Panc1 (cell line): ENCODE measurements at regions not wholly inside any gene's neighbourhood (a gene's known extent, or its start where the extent isn't known, plus 50 kb on each side); places are given as distances from the start of the nearest gene placed in this dataset.

Source experiments
- ATAC-seq: fragments of 200-7000 bp; cut with Tn5 transposase; 2 replicates; pipeline ENCODE4 v1.9.1; 2020; ENCODE audit warnings: mild to moderate bottlenecking, moderate library complexity
- BruUV-seq: library from RNA; stranded (reverse); fragments of 400-500 nt; replicated peaks from 2 replicates; lab custom pipeline; 2021; lab: Mats Ljungman, UMichigan
- CTCF ChIA-PET: fragments of 300-600 bp; sonication (Branson Sonifier 250); formaldehyde crosslinking; loops from one replicate; lab custom pipeline; 2022; ENCODE audit warnings: antibody characterized with exemption; lab: Charles Lee
- POLR2A ChIA-PET: fragments of 300-600 bp; sonication (Branson Sonifier 250); formaldehyde crosslinking; loops from one replicate; lab custom pipeline; 2022; ENCODE audit warnings: antibody characterized with exemption; lab: Charles Lee
- DNase-seq: peaks from one replicate; pipeline ENCODE4 v3.0.0-alpha.2; 2010; ENCODE audit warnings: low read depth, low spot score
- H3K27ac ChIP-seq: 2 replicates; pipeline ENCODE4 v1.5.1; 2011; ENCODE audit warnings: mild to moderate bottlenecking, low read length, inconsistent platforms
- H3K27me3 ChIP-seq: fragments of 200-500 bp; sonication (Bioruptor generic); 2 replicates; pipeline ENCODE4 v1.6.0; 2014; ENCODE audit warnings: low read length, inconsistent platforms; ENCODE audit not compliant: control insufficient read depth, insufficient read depth
- H3K36me3 ChIP-seq: fragments of 200-500 bp; sonication (Bioruptor generic); 2 replicates; pipeline ENCODE4 v1.5.1; 2014; ENCODE audit warnings: inconsistent platforms, mild to moderate bottlenecking, low read length, moderate library complexity; ENCODE audit not compliant: control insufficient read depth, insufficient read depth
- H3K4me1 ChIP-seq: 2 replicates; pipeline ENCODE4 v1.5.1; 2011; ENCODE audit warnings: inconsistent platforms, mild to moderate bottlenecking, low read length, moderate library complexity; ENCODE audit not compliant: control insufficient read depth, insufficient read depth
- H3K4me3 ChIP-seq, 2 experiments: 2 replicates each; pipeline ENCODE4 v1.5.1; 2011 to 2012; ENCODE audit warnings: low read depth in 2 of 2, low read length in 2 of 2, mild to moderate bottlenecking in 2 of 2, inconsistent platforms in 1 of 2, moderate library complexity in 1 of 2
- H3K9me3 ChIP-seq: fragments of 200-500 bp; sonication (Bioruptor generic); 2 replicates; pipeline ENCODE4 v1.5.1; 2014; ENCODE audit warnings: low read depth, mild to moderate bottlenecking, inconsistent platforms, low read length, moderate library complexity; ENCODE audit not compliant: control insufficient read depth, insufficient read depth
- CTCF ChIP-seq: fragments of 450-650 bp; IDR thresholded peaks from 2 replicates; pipeline ENCODE4 v1.5.1; 2017; ENCODE audit warnings: mild to moderate bottlenecking
- POLR2AphosphoS5 ChIP-seq: IDR thresholded peaks from 2 replicates; pipeline ENCODE4 v1.6.1; 2012; ENCODE audit warnings: mild to moderate bottlenecking, low read depth, low read length, moderate library complexity
- REST ChIP-seq, 2 experiments: IDR thresholded peaks; 2 replicates each; pipeline ENCODE4 v1.6.1; 2011 to 2012; ENCODE audit warnings: low read depth in 2 of 2, control low read depth in 1 of 2, low read length in 1 of 2, mild to moderate bottlenecking in 1 of 2, moderate library complexity in 1 of 2; ENCODE audit not compliant: insufficient read depth in 1 of 2
- SIN3A ChIP-seq: IDR thresholded peaks from 2 replicates; pipeline ENCODE4 v1.6.1; 2012; ENCODE audit warnings: low read depth, mild to moderate bottlenecking, low read length, moderate library complexity, borderline replicate concordance; ENCODE audit not compliant: insufficient read depth
- TCF7L2 ChIP-seq: IDR thresholded peaks from 2 replicates; pipeline ENCODE4 v1.6.1; 2011; ENCODE audit warnings: mild to moderate bottlenecking, low read depth, low read length, inconsistent platforms
- in situ Hi-C: cut with HindIII; loops from 2 replicates; pipeline ENCODE4 v1.10.0; 2016; ENCODE audit warnings: low sequenced_read_pairs, low pct_unique_long_range_greater_than_20kb
- intact Hi-C: fragments of 100-400 bp; cut with micrococcal nuclease; formaldehyde crosslinking; loops from one replicate; pipeline ENCODE4 v1.10.0; 2022; ENCODE audit not compliant: unreplicated experiment

- POLR2A ChIA-PET = no interaction called here
- TF ChIP-seq SIN3A = no peak
- no peak for TF ChIP-seq POLR2AphosphoS5
- TF ChIP-seq CTCF = no peak
- no peak for TF ChIP-seq TCF7L2
- in situ Hi-C loops = no loop called here
- no peaks in the 10 kb centered on the region for H3K36me3 ChIP-seq
- intact Hi-C loops = no loop called here
- CTCF ChIA-PET = no interaction called here
- H3K9me3 ChIP-seq = no peaks in the 10 kb centered on the region
- no peaks in the 10 kb centered on the region for H3K27me3 ChIP-seq
- H3K4me1 ChIP-seq = no peaks in the 10 kb centered on the region
- ATAC-seq (no peak), DNase-seq (no peak)
- no peak overlapping the region for H3K27ac ChIP-seq
- no peak overlapping the region for H3K4me3 ChIP-seq
- no TSS peak for BruUV-seq
Measured at GRCh38 chr3:83216919-83217594, 1455.6 kb upstream of the GBE1 start.

GRCh38 chr3:83195243-83195642, 1433.8 kb upstream of the GBE1 start:
- ATAC-seq = no peak
- TF ChIP-seq POLR2AphosphoS5 = no peak
- no peak for TF ChIP-seq TCF7L2
- TF ChIP-seq CTCF = no peak
- no peak for TF ChIP-seq REST (IDR thresholded peaks at IDR 0.05; ENCODE audit: insufficient read depth in 1 of 2, low read depth in 2 of 2, low read length in 1 of 2)
- no peak for TF ChIP-seq SIN3A
- no peaks in the 10 kb centered on the region for H3K36me3 ChIP-seq
- BruUV-seq = no TSS peak
- H3K4me1 ChIP-seq = no peaks in the 10 kb centered on the region
- ChIA-PET CTCF (no interaction called here), POLR2A (no interaction called here)
- DNase-seq = no peak
- no peaks in the 10 kb centered on the region for H3K9me3 ChIP-seq
- H3K27me3 ChIP-seq = no peaks in the 10 kb centered on the region
- no peak overlapping the region for H3K27ac ChIP-seq
- intact Hi-C loops = no loop called here
- H3K4me3 ChIP-seq = no peak overlapping the region
- in situ Hi-C loops = no loop called here
